GM12878 (cell line): ENCODE measurements at regions not wholly inside any gene's neighbourhood (a gene's known extent, or its start where the extent isn't known, plus 50 kb on each side); places are given as distances from the start of the nearest gene placed in this dataset.
A peak's percentile ranks its signal among the peaks of the same experiment; 100 is the strongest.

Experiments used
- ATAC-seq: fragments of 200-7000 bp; cut with Tn5 transposase; 3 replicates; pipeline ENCODE4 v1.9.1; 2020; ENCODE audit warnings: mild to moderate bottlenecking, moderate library complexity
- BruUV-seq: library from RNA; stranded (reverse); fragments of 400-500 nt; replicated peaks from 2 replicates; lab custom pipeline; 2021; lab: Mats Ljungman, UMichigan
- CTCF ChIA-PET: fragments of 300-600 bp; sonication (Branson Sonifier 250); formaldehyde crosslinking; extraction: SDS; loops from one replicate; lab custom pipeline; 2021; ENCODE audit warnings: inconsistent platforms; lab: Yijun Ruan, JAX
- POLR2A ChIA-PET: fragments of 350-600 bp; formaldehyde crosslinking; extraction: SDS; loops from one replicate; lab custom pipeline; 2021; ENCODE audit warnings: inconsistent platforms; lab: Charles Lee
- RAD21 ChIA-PET: fragments of 300-600 bp; sonication (Branson Sonifier 250); formaldehyde crosslinking; loops from one replicate; lab custom pipeline; 2023; ENCODE audit warnings: antibody characterized with exemption; ENCODE audit not compliant: unreplicated experiment; lab: Charles Lee
- SMC1A ChIA-PET: fragments of 300-600 bp; sonication (Branson Sonifier 250); formaldehyde crosslinking; loops from one replicate; lab custom pipeline; 2023; ENCODE audit not compliant: unreplicated experiment, uncharacterized antibody; lab: Charles Lee
- DNase-seq: peaks from one replicate; pipeline ENCODE4 v3.0.0-alpha.2; 2011; ENCODE audit warnings: low read depth, low spot score
- FAIRE-seq: peaks from 3 replicates; lab custom pipeline; 2011; peaks lifted over from hg19 to GRCh38; lab: Jason Lieb, UNC
- H2AFZ ChIP-seq: 2 replicates; pipeline ENCODE4 v1.6.0; 2011; ENCODE audit warnings: low read depth, low read length, control low read depth; ENCODE audit not compliant: control insufficient read depth
- H3K27ac ChIP-seq: 2 replicates; pipeline ENCODE4 v1.5.1; 2011; ENCODE audit warnings: control low read depth; ENCODE audit not compliant: control insufficient read depth, insufficient read depth
- H3K27me3 ChIP-seq, 2 experiments: replicated peaks in 1 of 2; 2 replicates each; pipeline versions ENCODE4 v1.6.0 to v1.6.1; 2011; ENCODE audit warnings: low read length in 1 of 2; ENCODE audit not compliant: control insufficient read depth in 2 of 2, insufficient read depth in 2 of 2
- H3K36me3 ChIP-seq, 2 experiments: 2 replicates each; pipeline ENCODE4 v1.5.1; 2011; ENCODE audit warnings: low read length in 1 of 2; ENCODE audit not compliant: control insufficient read depth in 2 of 2, insufficient read depth in 2 of 2
- H3K4me1 ChIP-seq: 2 replicates; pipeline ENCODE4 v1.6.1; 2011; ENCODE audit warnings: mild to moderate bottlenecking, low read length, moderate library complexity, mixed read lengths; ENCODE audit not compliant: control insufficient read depth, insufficient read depth
- H3K4me2 ChIP-seq: 2 replicates; pipeline ENCODE4 v1.6.0; 2011; ENCODE audit warnings: control low read depth; ENCODE audit not compliant: control insufficient read depth, insufficient read depth
- H3K4me3 ChIP-seq: fragments of 200-600 bp; sonication (generic); 2 replicates; pipeline ENCODE4 v1.5.1; 2016
- H3K79me2 ChIP-seq: 2 replicates; pipeline ENCODE4 v1.6.0; 2011; ENCODE audit warnings: low read length; ENCODE audit not compliant: control insufficient read depth, insufficient read depth
- H3K9ac ChIP-seq: 2 replicates; pipeline ENCODE4 v1.8.0; 2011; ENCODE audit warnings: low read length, control low read depth, mixed read lengths; ENCODE audit not compliant: control insufficient read depth, insufficient read depth
- H3K9me3 ChIP-seq: replicated peaks from 3 replicates; pipeline ENCODE4 v1.5.1; 2011; ENCODE audit warnings: mild to moderate bottlenecking, low read length; ENCODE audit not compliant: control insufficient read depth, insufficient read depth
- H4K20me1 ChIP-seq: 2 replicates; pipeline ENCODE4 v1.6.0; 2011; ENCODE audit not compliant: control insufficient read depth, insufficient read depth
- EED ChIP-seq: sonication (generic); IDR thresholded peaks from 2 replicates; pipeline ENCODE4 v1.6.1; 2016; ENCODE audit warnings: antibody characterized with exemption, low read depth
- KDM1A ChIP-seq: fragments of 200-600 bp; sonication (generic); IDR thresholded peaks from 2 replicates; pipeline ENCODE4 v1.6.1; 2016; ENCODE audit warnings: borderline replicate concordance
- MEF2A ChIP-seq: IDR thresholded peaks from 2 replicates; pipeline ENCODE4 v1.6.1; 2011; ENCODE audit warnings: low read depth, mild to moderate bottlenecking, low read length, moderate library complexity; ENCODE audit not compliant: insufficient read depth
- MLLT1 ChIP-seq: fragments of 450-650 bp; IDR thresholded peaks from 2 replicates; pipeline ENCODE4 v1.6.1; 2016; ENCODE audit warnings: mild to moderate bottlenecking
- NR2C2 ChIP-seq: IDR thresholded peaks from 2 replicates; pipeline ENCODE4 v1.6.1; 2011; ENCODE audit warnings: borderline replicate concordance, low read depth; ENCODE audit not compliant: control insufficient read depth, insufficient read length
- PAX5 ChIP-seq: IDR thresholded peaks from 2 replicates; pipeline ENCODE4 v1.6.1; 2011; ENCODE audit warnings: low read depth, low read length, borderline replicate concordance
- PAX8 ChIP-seq: fragments of 450-650 bp; IDR thresholded peaks from 2 replicates; pipeline ENCODE4 v1.6.1; 2017; ENCODE audit warnings: mild to moderate bottlenecking, moderate library complexity
- RELA ChIP-seq: fragments of 450-650 bp; IDR thresholded peaks from 2 replicates; pipeline ENCODE4 v1.8.0; 2014; ENCODE audit warnings: borderline replicate concordance; ENCODE audit not compliant: partially characterized antibody
- SMARCA5 ChIP-seq: fragments of 450-650 bp; IDR thresholded peaks from 2 replicates; pipeline ENCODE4 v1.6.1; 2017; ENCODE audit warnings: mild to moderate bottlenecking
- SRF ChIP-seq, 2 experiments: IDR thresholded peaks; 2 replicates each; pipeline ENCODE4 v1.6.1; 2011; ENCODE audit warnings: low read depth in 2 of 2, low read length in 2 of 2, mild to moderate bottlenecking in 1 of 2, moderate library complexity in 1 of 2
- WGBS: methylation state at CpG from one replicate; pipeline ENCODE4 v1.1.6; 2016; ENCODE audit warnings: low lambda C conversion rate; ENCODE audit not compliant: insufficient replicate concordance, insufficient coverage; ENCODE audit errors: missing lambda C conversion rate; 5-methylcytosine and 5-hydroxymethylcytosine counted together
- in situ Hi-C: fragments of 300-500 bp; cut with MboI; formaldehyde crosslinking; loops from 9 replicates; pipeline ENCODE4 v1.14.3; 2018; ENCODE audit warnings: mixed read lengths
- intact Hi-C: fragments of 100-400 bp; cut with micrococcal nuclease; formaldehyde crosslinking; loops from one replicate; pipeline ENCODE4 v1.14.2; 2022; ENCODE audit not compliant: unreplicated experiment

GRCh38 chr12:91804533-91804932, 341.1 kb downstream of the BTG1 start (continued):
- TF ChIP-seq RELA (no peak), PAX8 (no peak), PAX5 (no peak), NR2C2 (no peak)

- Histone ChIP-seq H3K9me3 (no peaks in the 10 kb centered on the region; the same call in 2 of the 3 replicates), H4K20me1 (no peaks in the 10 kb centered on the region), H3K9ac (no peak overlapping the region), H3K79me2 (no peaks in the 10 kb centered on the region), H3K4me3 (no peak overlapping the region), H3K27me3 (no peaks in the 10 kb centered on the region), H2AFZ (no peak overlapping the region), H3K27ac (no peak overlapping the region), H3K36me3 (no peaks in the 10 kb centered on the region), H3K4me2 (no peak overlapping the region), H3K4me1 (no peaks in the 10 kb centered on the region)
- no peak for FAIRE-seq
- intact Hi-C loops: no loop called here
- ChIA-PET RAD21 (no interaction called here), SMC1A (interaction anchor here (1.0 to 3.7 kb wide), 4 partner anchors 11 to 419 kb away, joined by 3 to 12 read pairs (median 4); no protein-coding TSS in a partner anchor), POLR2A (no interaction called here), CTCF (interaction anchor here (5.0 kb wide), 1 partner anchor 10 kb away, joined by 39 read pairs; no protein-coding TSS in a partner anchor)
- TF ChIP-seq KDM1A (no peak), SRF (IDR thresholded peaks at IDR 0.05; ENCODE audit: low read depth in 2 of 2, low read length in 2 of 2) (peak; percentile 55 to 84)
- WGBS: 48% methylated on average over 1 of the region's 1 CpG
- no TSS peak for BruUV-seq
- no peak for DNase-seq
- in situ Hi-C loops: no loop called here
- ATAC-seq: no peak
These were observed 344.6 kb downstream of the BTG1 start for GRCh38 chr12:91801048-91801447.

DNA sequence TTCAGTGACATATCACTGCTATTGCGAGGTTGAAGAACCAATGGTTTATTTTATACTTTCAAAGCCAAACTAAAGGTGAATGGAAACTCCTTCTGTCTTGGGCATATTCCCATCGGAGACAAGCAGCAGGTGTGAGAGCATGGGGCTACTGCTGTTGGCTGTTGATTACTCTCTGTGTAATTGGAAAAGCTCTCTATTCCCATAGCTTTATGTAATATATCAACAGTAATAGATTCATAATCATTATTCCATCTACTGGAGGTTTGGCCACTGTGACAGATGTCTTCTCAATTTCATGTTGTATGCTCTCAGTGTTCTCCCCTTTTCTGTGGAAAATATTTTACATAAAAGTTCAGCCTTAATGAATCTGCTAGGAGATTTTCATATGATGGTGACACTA, 352.0 kb downstream of the BTG1 start:
- in situ Hi-C loops: no loop called here
- Histone ChIP-seq H3K4me3 (no peak overlapping the region), H3K9me3 (no peaks in the 10 kb centered on the region), H2AFZ (no peak overlapping the region), H3K27me3 (no peaks in the 10 kb centered on the region), H3K36me3 (no peaks in the 10 kb centered on the region), H3K4me1 (no peaks in the 10 kb centered on the region), H3K79me2 (no peaks in the 10 kb centered on the region), H3K27ac (no peak overlapping the region), H3K4me2 (no peak overlapping the region), H3K9ac (no peak overlapping the region), H4K20me1 (no peaks in the 10 kb centered on the region)
- CTCF ChIA-PET: interaction anchor here (2.0 kb wide), 1 partner anchor 18 kb away, joined by 6 read pairs; no protein-coding TSS in a partner anchor
- no peak for FAIRE-seq
- no peak for DNase-seq
- intact Hi-C loops: no loop called here
- SMC1A ChIA-PET: interaction anchor here (1.2 to 4.1 kb wide), 2 partner anchors 10 to 12 kb away, joined by 3 to 14 read pairs; no protein-coding TSS in a partner anchor
- ATAC-seq: no peak
- WGBS: 75% methylated on average over 2 of the region's 2 CpGs
- POLR2A ChIA-PET: no interaction called here
- TF ChIP-seq SRF (IDR thresholded peaks at IDR 0.05; ENCODE audit: low read depth in 2 of 2, low read length in 2 of 2) (no peak), MEF2A (no peak), SMARCA5 (no peak), EED (no peak), MLLT1 (no peak)
- no TSS peak for BruUV-seq
- RAD21 ChIA-PET: no interaction called here
